Karpas-422 (cell line): ENCODE measurements at regions not wholly inside any gene's neighbourhood (a gene's known extent, or its start where the extent isn't known, plus 50 kb on each side); places are given as distances from the start of the nearest gene placed in this dataset.

ENCODE experiments used
- DNase-seq: peaks from one replicate; pipeline ENCODE4 v3.0.0-alpha.2; 2015
- H2AFZ ChIP-seq: fragments of 200-600 bp; sonication (generic); 2 replicates; pipeline ENCODE4 v1.6.1; 2014; ENCODE audit warnings: antibody characterized with exemption, low read length, mixed read lengths
- H3K27ac ChIP-seq: fragments of 200-600 bp; sonication (generic); 2 replicates; pipeline ENCODE4 v1.5.1; 2014; ENCODE audit warnings: mild to moderate bottlenecking, low read length, moderate library complexity
- H3K27me3 ChIP-seq: fragments of 200-600 bp; sonication (generic); 2 replicates; pipeline ENCODE4 v1.6.1; 2014; ENCODE audit warnings: low read length, mixed read lengths
- H3K36me3 ChIP-seq: fragments of 200-600 bp; sonication (generic); 2 replicates; pipeline ENCODE4 v1.6.1; 2014; ENCODE audit warnings: low read length, mixed read lengths; ENCODE audit not compliant: insufficient read depth
- H3K4me1 ChIP-seq: fragments of 200-600 bp; sonication (generic); 2 replicates; pipeline ENCODE4 v1.6.1; 2014; ENCODE audit warnings: mild to moderate bottlenecking, low read length, mixed read lengths
- H3K4me2 ChIP-seq: fragments of 200-600 bp; sonication (generic); 2 replicates; pipeline ENCODE4 v1.6.1; 2014; ENCODE audit warnings: low read length, low read depth, mild to moderate bottlenecking; ENCODE audit not compliant: poor library complexity, severe bottlenecking
- H3K4me3 ChIP-seq: fragments of 200-600 bp; sonication (generic); 2 replicates; pipeline ENCODE4 v1.5.1; 2014; ENCODE audit warnings: mild to moderate bottlenecking, antibody characterized with exemption, low read length, mixed read lengths
- H3K79me2 ChIP-seq: fragments of 200-600 bp; sonication (generic); 2 replicates; pipeline ENCODE4 v1.6.1; 2014; ENCODE audit warnings: mild to moderate bottlenecking, low read length, mixed read lengths
- H3K9ac ChIP-seq: fragments of 200-600 bp; sonication (generic); 2 replicates; pipeline ENCODE4 v1.6.0; 2014; ENCODE audit warnings: low read length
- H3K9me2 ChIP-seq: fragments of 200-600 bp; sonication (generic), shearing (Covaris generic); replicated peaks from 2 replicates; pipeline ENCODE4 v1.6.0; 2014; ENCODE audit warnings: mild to moderate bottlenecking, low read length, moderate library complexity; ENCODE audit not compliant: insufficient read depth
- H3K9me3 ChIP-seq: fragments of 300-700, 200-600 bp; sonication (generic); 2 replicates; pipeline ENCODE4 v1.6.1; 2014; ENCODE audit warnings: low read length, mixed read lengths
- H4K20me1 ChIP-seq: fragments of 200-600 bp; sonication (generic); 2 replicates; pipeline ENCODE4 v1.6.1; 2014; ENCODE audit warnings: mild to moderate bottlenecking, antibody characterized with exemption, low read length, low read depth; ENCODE audit not compliant: insufficient read depth

GRCh38 chr4:117545039-117545438 lies 459.7 kb upstream of the TRAM1L1 start:
- Histone ChIP-seq H4K20me1 (no peaks in the 10 kb centered on the region), H3K27ac (no peak overlapping the region), H3K36me3 (no peaks in the 10 kb centered on the region), H3K9me3 (peaks cover 8% of the 10 kb centered on the region), H3K4me2 (no peak overlapping the region), H3K79me2 (no peaks in the 10 kb centered on the region), H3K27me3 (no peaks in the 10 kb centered on the region), H3K9me2 (no peaks in the 10 kb centered on the region), H3K4me3 (no peak overlapping the region), H3K9ac (no peak overlapping the region), H2AFZ (no peak overlapping the region), H3K4me1 (no peaks in the 10 kb centered on the region)
- DNase-seq = no peak

- Histone ChIP-seq H3K27me3 (no peaks in the 10 kb centered on the region), H3K9me3 (0 out of 2 replicates have a peak, but pooled peaks cover 3% of the 10 kb centered on the region), H3K9ac (no peak overlapping the region), H3K36me3 (no peaks in the 10 kb centered on the region), H3K27ac (no peak overlapping the region), H3K4me1 (no peaks in the 10 kb centered on the region), H3K4me3 (no peak overlapping the region), H3K9me2 (no peaks in the 10 kb centered on the region), H2AFZ (no peak overlapping the region), H4K20me1 (no peaks in the 10 kb centered on the region), H3K4me2 (no peak overlapping the region), H3K79me2 (no peaks in the 10 kb centered on the region)
- DNase-seq = no peak
These were observed 464.1 kb upstream of the TRAM1L1 start for GRCh38 chr4:117549524-117549923.

GRCh38 chr4:117550085-117550484 lies 464.7 kb upstream of the TRAM1L1 start:
- Histone ChIP-seq H3K79me2 (no peaks in the 10 kb centered on the region), H3K4me3 (no peak overlapping the region), H3K27me3 (no peaks in the 10 kb centered on the region), H3K9ac (no peak overlapping the region), H3K9me3 (0 out of 2 replicates have a peak, but pooled peaks cover 3% of the 10 kb centered on the region), H3K27ac (no peak overlapping the region), H3K4me1 (no peaks in the 10 kb centered on the region), H3K36me3 (no peaks in the 10 kb centered on the region), H4K20me1 (no peaks in the 10 kb centered on the region), H3K9me2 (no peaks in the 10 kb centered on the region; the same call in 1 of the 2 replicates), H2AFZ (no peak overlapping the region), H3K4me2 (no peak overlapping the region)
- no peak for DNase-seq

- Histone ChIP-seq H2AFZ (no peak overlapping the region), H3K9ac (no peak overlapping the region), H3K9me3 (no peaks in the 10 kb centered on the region), H3K27ac (no peak overlapping the region), H3K36me3 (no peaks in the 10 kb centered on the region), H3K27me3 (no peaks in the 10 kb centered on the region), H3K4me1 (no peaks in the 10 kb centered on the region), H3K9me2 (no peaks in the 10 kb centered on the region), H3K79me2 (no peaks in the 10 kb centered on the region), H4K20me1 (no peaks in the 10 kb centered on the region), H3K4me3 (no peak overlapping the region), H3K4me2 (no peak overlapping the region)
- peak; percentile 42 for DNase-seq
These were observed 474.0 kb upstream of the NDST3 start for GRCh38 chr4:117560329-117560728.

- Histone ChIP-seq H3K9ac (no peak overlapping the region), H4K20me1 (no peaks in the 10 kb centered on the region), H3K36me3 (no peaks in the 10 kb centered on the region), H3K27ac (no peak overlapping the region), H3K4me3 (no peak overlapping the region), H3K4me1 (no peaks in the 10 kb centered on the region), H3K79me2 (no peaks in the 10 kb centered on the region), H3K27me3 (no peaks in the 10 kb centered on the region), H3K9me2 (no peaks in the 10 kb centered on the region), H3K4me2 (no peak overlapping the region), H2AFZ (no peak overlapping the region), H3K9me3 (peaks cover 26% of the 10 kb centered on the region)
- DNase-seq = no peak
These were observed 460.2 kb upstream of the NDST3 start for GRCh38 chr4:117574085-117574484.

GRCh38 chr4:117575850-117576249 lies 458.4 kb upstream of the NDST3 start:
- no peak overlapping the region for H3K4me2 ChIP-seq
- H2AFZ ChIP-seq = no peak overlapping the region
- H3K4me3 ChIP-seq = no peak overlapping the region
- no peak overlapping the region for H3K9ac ChIP-seq
- H3K4me1 ChIP-seq = no peaks in the 10 kb centered on the region
- peaks cover 26% of the 10 kb centered on the region for H3K9me3 ChIP-seq
- no peaks in the 10 kb centered on the region for H3K36me3 ChIP-seq
- DNase-seq = no peak
- no peaks in the 10 kb centered on the region for H3K27me3 ChIP-seq
- no peaks in the 10 kb centered on the region for H3K79me2 ChIP-seq
- no peaks in the 10 kb centered on the region for H4K20me1 ChIP-seq
- no peaks in the 10 kb centered on the region for H3K9me2 ChIP-seq
- no peak overlapping the region for H3K27ac ChIP-seq

GRCh38 chr4:117577686-117578311 lies 456.5 kb upstream of the NDST3 start:
- Histone ChIP-seq H4K20me1 (no peaks in the 10 kb centered on the region), H3K36me3 (no peaks in the 10 kb centered on the region), H3K4me2 (no peak overlapping the region), H3K27ac (no peak overlapping the region), H3K4me1 (no peaks in the 10 kb centered on the region), H3K9ac (no peak overlapping the region), H2AFZ (no peak overlapping the region), H3K27me3 (no peaks in the 10 kb centered on the region), H3K79me2 (no peaks in the 10 kb centered on the region), H3K4me3 (no peak overlapping the region), H3K9me3 (peaks cover 19% of the 10 kb centered on the region), H3K9me2 (no peaks in the 10 kb centered on the region)
- DNase-seq = no peak

- Histone ChIP-seq H3K4me2 (no peak overlapping the region), H3K36me3 (no peaks in the 10 kb centered on the region), H3K27ac (no peak overlapping the region), H2AFZ (no peak overlapping the region), H3K9me2 (no peaks in the 10 kb centered on the region; the same call in 1 of the 2 replicates), H3K9ac (no peak overlapping the region), H3K9me3 (no peaks in the 10 kb centered on the region; the same call in 1 of the 2 replicates), H4K20me1 (no peaks in the 10 kb centered on the region), H3K79me2 (no peaks in the 10 kb centered on the region), H3K27me3 (no peaks in the 10 kb centered on the region), H3K4me3 (no peak overlapping the region), H3K4me1 (no peaks in the 10 kb centered on the region)
- no peak for DNase-seq
These were observed 445.5 kb upstream of the NDST3 start for GRCh38 chr4:117588771-117589170.
